Left lobe of liver (tissue), 2 donors: ENCODE measurements at regions not wholly inside any gene's neighbourhood (a gene's known extent, or its start where the extent isn't known, plus 50 kb on each side); places are given as distances from the start of the nearest gene placed in this dataset.

Source experiments
- ATAC-seq: fragments of 200-7000 bp; cut with Tn5 transposase; one replicate; pipeline ENCODE4 v1.9.1; 2020; ENCODE audit warnings: mild to moderate bottlenecking, moderate library complexity
- DNase-seq: peaks from one replicate; pipeline ENCODE4 v3.0.0-alpha.2; 2020; ENCODE audit warnings: low spot score
- donor health status: DM: no; HTN: no; CAD: no; lungs with moderate emphysema.
- donor health status: DM: no; HTN: yes; CAD: no.

- ATAC-seq (no peak), DNase-seq (no peak)
Observed at GRCh38 chr20:22506827-22507226, 77.5 kb downstream of the FOXA2 start.

- ATAC-seq = peak; percentile 65
- DNase-seq = no peak
Observed at GRCh38 chr20:22504829-22505377, 79.5 kb downstream of the FOXA2 start.

- no peak for ATAC-seq
- DNase-seq = no peak
Observed at GRCh38 chr20:22503577-22503976, 80.8 kb downstream of the FOXA2 start.

- DNase-seq (no peak), ATAC-seq (no peak)
Observed at GRCh38 chr20:22502731-22503191, 81.6 kb downstream of the FOXA2 start.

- DNase-seq = no peak
- ATAC-seq = no peak
Observed at GRCh38 chr20:22501566-22502344, 82.6 kb downstream of the FOXA2 start.

- no peak for ATAC-seq
- no peak for DNase-seq
Observed at GRCh38 chr20:22501034-22501433, 83.3 kb downstream of the FOXA2 start.

GRCh38 chr20:22499515-22500166 lies 84.7 kb downstream of the FOXA2 start:
- ATAC-seq (no peak), DNase-seq (no peak)

GRCh38 chr20:22496817-22497216 lies 87.6 kb downstream of the FOXA2 start:
- DNase-seq (no peak), ATAC-seq (no peak)

- DNase-seq (no peak), ATAC-seq (no peak)
Observed at GRCh38 chr20:22495789-22496188, 88.6 kb downstream of the FOXA2 start.

- ATAC-seq (no peak), DNase-seq (no peak)
Observed at GRCh38 chr20:22495172-22495571, 89.2 kb downstream of the FOXA2 start.

- DNase-seq = no peak
- no peak for ATAC-seq
Observed at GRCh38 chr20:22492497-22492896, 91.9 kb downstream of the FOXA2 start.

- ATAC-seq (no peak), DNase-seq (no peak)
Observed at GRCh38 chr20:22491194-22491505, 93.2 kb downstream of the FOXA2 start.

- DNase-seq (peak; percentile 95), ATAC-seq (peak; percentile 90)
Observed at GRCh38 chr20:22490287-22491193, 93.8 kb downstream of the FOXA2 start.

GRCh38 chr20:22489626-22490286 lies 94.6 kb downstream of the FOXA2 start:
- DNase-seq (no peak), ATAC-seq (peak; percentile 36)

- no peak for ATAC-seq
- DNase-seq = no peak
Observed at GRCh38 chr20:22480336-22480735, 104.0 kb downstream of the FOXA2 start.

- DNase-seq (no peak), ATAC-seq (no peak)
Observed at GRCh38 chr20:22475662-22476061, 108.7 kb downstream of the FOXA2 start.

GRCh38 chr20:22474224-22474623 lies 110.1 kb downstream of the FOXA2 start:
- ATAC-seq = peak; percentile 24
- no peak for DNase-seq

GRCh38 chr20:22473293-22473692 lies 111.1 kb downstream of the FOXA2 start:
- DNase-seq = no peak
- no peak for ATAC-seq

GRCh38 chr20:22472447-22473100 lies 111.8 kb downstream of the FOXA2 start:
- no peak for ATAC-seq
- no peak for DNase-seq

- peak; percentile 35 for ATAC-seq
- DNase-seq = no peak
Observed at GRCh38 chr20:22471156-22471836, 113.1 kb downstream of the FOXA2 start.
